CD4-positive, alpha-beta T cell treated with Interferon alpha-2 for 1 hour (primary cell): ENCODE measurements at regions not wholly inside any gene's neighbourhood (a gene's known extent, or its start where the extent isn't known, plus 50 kb on each side); places are given as distances from the start of the nearest gene placed in this dataset.
"Not testable (repeated sequence)": the region's sequence is repeated elsewhere in the genome, so short reads cannot be mapped to it uniquely, and the experiment has no call there.

Experiments
- DNase-seq, 2 donors: peaks; one replicate each; pipeline ENCODE4 v3.0.0-alpha.2; 2020 to 2022

- DNase-seq: no peak
Measured at GRCh38 chr6:16947375-16948015, 154.4 kb upstream of the STMND1 start.

- no peak for DNase-seq
Measured at GRCh38 chr6:16944596-16944995, 157.3 kb upstream of the STMND1 start.

- no peak for DNase-seq
Measured at GRCh38 chr6:16939839-16940238, 162.0 kb upstream of the STMND1 start.

GRCh38 chr6:16939351-16939750, 162.5 kb upstream of the STMND1 start:
- no peak for DNase-seq

- DNase-seq: no peak
Measured at GRCh38 chr6:16936893-16937292, 165.0 kb upstream of the STMND1 start.

GRCh38 chr6:16933961-16934360, 167.9 kb upstream of the STMND1 start:
- no peak for DNase-seq

GRCh38 chr6:16933532-16933931, 168.3 kb upstream of the STMND1 start:
- DNase-seq: no peak

GRCh38 chr6:16932920-16933319, 168.9 kb upstream of the STMND1 start:
- DNase-seq: no peak

GRCh38 chr6:16931079-16931478, 169.8 kb upstream of the ATXN1 start:
- not testable (repeated sequence) for DNase-seq

- no peak for DNase-seq
Measured at GRCh38 chr6:16930432-16930831, 169.2 kb upstream of the ATXN1 start.

GRCh38 chr6:16929809-16930208, 168.5 kb upstream of the ATXN1 start:
- no peak for DNase-seq

- no peak for DNase-seq
Measured at GRCh38 chr6:16928387-16928786, 167.1 kb upstream of the ATXN1 start.

- no peak for DNase-seq
Measured at GRCh38 chr6:16927205-16927604, 165.9 kb upstream of the ATXN1 start.

- DNase-seq: no peak
Measured at GRCh38 chr6:16925461-16925860, 164.2 kb upstream of the ATXN1 start.

- no peak for DNase-seq
Measured at GRCh38 chr6:16922282-16922681, 161.0 kb upstream of the ATXN1 start.

GRCh38 chr6:16921399-16922110, 160.3 kb upstream of the ATXN1 start:
- DNase-seq: no peak

- no peak for DNase-seq
Measured at GRCh38 chr6:16918586-16918985, 157.3 kb upstream of the ATXN1 start.

- no peak for DNase-seq
Measured at GRCh38 chr6:16914184-16914583, 152.9 kb upstream of the ATXN1 start.

GRCh38 chr6:16912756-16913155, 151.5 kb upstream of the ATXN1 start:
- no peak for DNase-seq

GRCh38 chr6:16911088-16911487, 149.8 kb upstream of the ATXN1 start:
- DNase-seq: no peak

GRCh38 chr6:16909658-16910360, 148.5 kb upstream of the ATXN1 start:
- no peak for DNase-seq

- no peak for DNase-seq
Measured at GRCh38 chr6:16907991-16908390, 146.7 kb upstream of the ATXN1 start.

GRCh38 chr6:16904957-16905356, 143.7 kb upstream of the ATXN1 start:
- DNase-seq: no peak

- peak in 1 of 2 donors; percentile 12 for DNase-seq
Measured at GRCh38 chr6:16903470-16903869, 142.2 kb upstream of the ATXN1 start.
